ENCODE measurements at regions not wholly inside any gene's neighbourhood (a gene's known extent, or its start where the extent isn't known, plus 50 kb on each side); places are given as distances from the start of the nearest gene placed in this dataset.

DNA sequence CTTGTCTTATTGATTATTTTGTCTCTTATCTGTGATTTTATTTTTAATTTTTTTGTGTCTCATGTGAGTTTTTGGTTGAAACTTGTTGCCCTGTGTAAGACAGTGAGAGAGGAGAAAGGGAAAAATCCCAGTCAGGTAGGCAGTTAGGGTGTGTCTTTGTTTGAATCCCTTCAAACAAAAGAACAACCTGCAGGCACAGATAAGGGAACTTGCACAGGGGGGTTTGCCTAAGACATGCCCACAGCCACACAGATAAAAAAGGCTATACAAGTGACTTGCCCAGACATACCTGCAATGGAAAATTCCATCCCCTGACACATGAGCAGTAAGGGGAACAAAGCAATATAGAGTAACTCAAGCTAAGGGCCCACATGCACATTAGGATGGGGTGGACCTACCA lies 127.8 kb upstream of the PLET1 start:
- H3K27ac ChIP-seq, result no peak overlapping the region
- H3K4me3 ChIP-seq, result no peak overlapping the region
- intact Hi-C loops (cut with DNase I), result no loop called here
- ATAC-seq, result no peak
- no peak for DNase-seq
- no peaks in the 10 kb centered on the region for H3K27me3 ChIP-seq (ENCODE audit: low read depth)
- H3K4me1 ChIP-seq, result no peaks in the 10 kb centered on the region
- no peaks in the 10 kb centered on the region for H3K36me3 ChIP-seq
- no peaks in the 10 kb centered on the region for H3K9me3 ChIP-seq
- TF ChIP-seq, protein P1, sequence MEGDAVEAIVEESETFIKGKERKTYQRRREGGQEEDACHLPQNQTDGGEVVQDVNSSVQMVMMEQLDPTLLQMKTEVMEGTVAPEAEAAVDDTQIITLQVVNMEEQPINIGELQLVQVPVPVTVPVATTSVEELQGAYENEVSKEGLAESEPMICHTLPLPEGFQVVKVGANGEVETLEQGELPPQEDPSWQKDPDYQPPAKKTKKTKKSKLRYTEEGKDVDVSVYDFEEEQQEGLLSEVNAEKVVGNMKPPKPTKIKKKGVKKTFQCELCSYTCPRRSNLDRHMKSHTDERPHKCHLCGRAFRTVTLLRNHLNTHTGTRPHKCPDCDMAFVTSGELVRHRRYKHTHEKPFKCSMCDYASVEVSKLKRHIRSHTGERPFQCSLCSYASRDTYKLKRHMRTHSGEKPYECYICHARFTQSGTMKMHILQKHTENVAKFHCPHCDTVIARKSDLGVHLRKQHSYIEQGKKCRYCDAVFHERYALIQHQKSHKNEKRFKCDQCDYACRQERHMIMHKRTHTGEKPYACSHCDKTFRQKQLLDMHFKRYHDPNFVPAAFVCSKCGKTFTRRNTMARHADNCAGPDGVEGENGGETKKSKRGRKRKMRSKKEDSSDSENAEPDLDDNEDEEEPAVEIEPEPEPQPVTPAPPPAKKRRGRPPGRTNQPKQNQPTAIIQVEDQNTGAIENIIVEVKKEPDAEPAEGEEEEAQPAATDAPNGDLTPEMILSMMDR (IDR thresholded peaks at IDR 0.05), result no peak

DNA sequence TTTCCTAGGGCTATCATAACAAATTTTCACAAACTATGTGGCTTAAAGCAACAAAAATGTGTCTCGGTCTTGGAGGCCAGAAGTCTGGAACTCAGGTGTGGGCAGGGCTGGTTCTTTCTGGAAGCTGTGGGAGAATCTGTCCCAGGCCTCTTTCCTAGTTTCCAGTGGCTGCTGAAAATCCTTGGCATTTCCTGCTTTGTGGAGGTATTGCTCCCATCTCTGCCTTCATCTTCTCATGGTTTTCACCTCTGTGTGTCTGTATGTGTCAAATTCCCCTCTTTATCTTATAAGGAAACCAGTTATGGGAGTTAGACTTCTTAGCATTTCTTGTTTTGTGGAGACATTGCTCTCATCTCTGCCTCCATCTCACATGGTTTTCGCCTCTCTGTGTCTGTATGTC lies 130.4 kb upstream of the PLET1 start:
- Histone ChIP-seq H3K27me3 (ENCODE audit: low read depth) (no peaks in the 10 kb centered on the region), H3K36me3 (no peaks in the 10 kb centered on the region), H3K9me3 (no peaks in the 10 kb centered on the region), H3K27ac (no peak overlapping the region), H3K4me3 (no peak overlapping the region), H3K4me1 (no peaks in the 10 kb centered on the region)
- DNase-seq (no peak), ATAC-seq (no peak)
- TF ChIP-seq, protein P1 (IDR thresholded peaks at IDR 0.05), result no peak
- intact Hi-C loops (cut with DNase I), result no loop called here

DNA sequence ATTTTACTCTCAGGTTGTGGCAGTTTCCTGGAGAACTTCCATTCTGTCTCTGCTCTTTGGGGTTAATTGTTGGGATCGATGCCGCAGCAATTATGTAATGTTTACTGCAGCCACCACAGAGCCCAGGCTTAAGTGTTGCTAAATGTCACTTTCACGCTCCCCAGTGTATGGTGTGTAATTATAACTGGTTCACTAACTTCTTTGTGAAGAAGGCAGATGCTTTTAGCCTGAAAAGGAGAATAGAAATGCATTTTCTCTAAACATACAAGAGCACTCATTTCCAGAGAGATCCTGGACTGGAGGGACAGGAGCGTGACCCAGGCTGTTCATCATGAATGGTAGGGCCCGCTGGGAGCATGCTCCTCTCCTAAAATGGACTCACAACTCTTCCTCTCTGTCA lies 132.2 kb upstream of the PLET1 start:
- ATAC-seq (no peak), DNase-seq (no peak)
- Histone ChIP-seq H3K27ac (no peak overlapping the region), H3K9me3 (no peaks in the 10 kb centered on the region), H3K36me3 (no peaks in the 10 kb centered on the region), H3K27me3 (ENCODE audit: low read depth) (no peaks in the 10 kb centered on the region), H3K4me1 (no peaks in the 10 kb centered on the region), H3K4me3 (no peak overlapping the region)
- TF ChIP-seq, protein P1 (IDR thresholded peaks at IDR 0.05), result no peak
- intact Hi-C loops (cut with DNase I), result no loop called here

DNA sequence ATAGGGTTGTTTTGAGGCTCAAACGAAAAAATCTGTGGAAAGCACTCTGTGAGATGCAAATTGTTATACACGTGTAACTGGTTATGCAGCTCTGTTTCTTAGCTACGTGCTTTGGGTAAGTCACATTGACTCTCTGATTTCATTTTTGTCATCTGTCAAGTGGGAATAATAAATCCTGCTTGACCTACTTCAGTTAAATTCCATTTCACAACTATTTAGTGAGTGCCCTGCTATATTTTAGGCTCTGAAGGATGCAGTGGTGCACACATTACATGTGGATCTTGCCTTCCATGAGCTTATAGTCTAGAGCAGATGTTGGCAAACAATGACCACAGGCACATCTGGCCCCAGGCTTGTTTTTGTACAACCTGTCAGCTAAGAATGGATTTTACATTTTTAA lies 133.6 kb upstream of the PLET1 start:
- Histone ChIP-seq H3K4me3 (no peak overlapping the region), H3K27me3 (ENCODE audit: low read depth) (no peaks in the 10 kb centered on the region), H3K36me3 (no peaks in the 10 kb centered on the region), H3K4me1 (no peaks in the 10 kb centered on the region), H3K27ac (no peak overlapping the region), H3K9me3 (no peaks in the 10 kb centered on the region)
- ATAC-seq, result no peak
- TF ChIP-seq, protein P1 (IDR thresholded peaks at IDR 0.05), result no peak
- intact Hi-C loops (cut with DNase I), result no loop called here
- DNase-seq, result no peak

DNA sequence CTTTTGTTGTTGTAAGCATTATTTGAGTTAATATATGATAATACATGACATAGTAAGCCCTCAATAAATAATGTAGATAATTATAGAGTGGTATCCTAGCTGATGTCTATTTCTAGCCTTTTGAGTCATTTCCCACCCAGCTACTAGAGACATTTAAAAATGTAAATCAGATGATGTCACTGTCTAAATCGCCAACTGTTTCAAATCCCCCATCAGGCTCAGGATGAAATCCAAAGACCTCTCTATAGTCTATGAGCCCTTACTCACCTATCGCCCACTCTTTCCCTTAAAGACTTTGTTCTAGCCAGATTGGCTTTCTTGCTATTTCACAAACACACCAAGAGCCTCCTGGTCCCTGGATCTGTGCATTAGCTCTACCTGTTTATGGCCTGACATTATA lies 135.4 kb upstream of the PLET1 start:
- DNase-seq (no peak), ATAC-seq (no peak)
- H3K4me1 ChIP-seq, result no peaks in the 10 kb centered on the region
- TF ChIP-seq, protein P1 (IDR thresholded peaks at IDR 0.05), result no peak
- H3K36me3 ChIP-seq, result no peaks in the 10 kb centered on the region
- intact Hi-C loops (cut with DNase I), result no loop called here
- H3K4me3 ChIP-seq, result no peak overlapping the region
- H3K9me3 ChIP-seq, result no peaks in the 10 kb centered on the region
- no peaks in the 10 kb centered on the region for H3K27me3 ChIP-seq (ENCODE audit: low read depth)
- no peak overlapping the region for H3K27ac ChIP-seq

Data from lower lobe of right lung (tissue), 2 donors.